Right lobe of liver (tissue), 6 donors: ENCODE measurements at regions not wholly inside any gene's neighbourhood (a gene's known extent, or its start where the extent isn't known, plus 50 kb on each side); places are given as distances from the start of the nearest gene placed in this dataset.
A peak's percentile ranks its signal among the peaks of the same experiment; 100 is the strongest.

ENCODE experiments used
- ATAC-seq, 4 donors: fragments of 200-7000 bp; cut with Tn5 transposase; one replicate each; pipeline ENCODE4 v1.9.1; 2020; ENCODE audit warnings: mild to moderate bottlenecking in 4 of 4, moderate library complexity in 4 of 4
- DNase-seq, 3 donors: peaks; one replicate each; pipeline ENCODE4 v3.0.0-alpha.2; 2020
- H3K27ac ChIP-seq, 3 donors: fragments of 200-600 bp; one replicate each; pipeline ENCODE4 v1.8.0; 2022
- H3K27me3 ChIP-seq, 2 donors: fragments of 200-600 bp; one replicate each; pipeline ENCODE4 v1.8.0; 2022
- H3K36me3 ChIP-seq, 4 donors: fragments of 200-600 bp; sonication (generic) in 1 of 4; one replicate each; pipeline versions ENCODE4 v1.5.1 to v1.8.0; 2017 to 2022; ENCODE audit warnings: control low read depth in 1 of 4
- H3K4me1 ChIP-seq, 4 donors: fragments of 200-600 bp; sonication (generic) in 1 of 4; one replicate each; pipeline versions ENCODE4 v1.5.1 to v1.8.0; 2017 to 2022; ENCODE audit warnings: control low read depth in 1 of 4
- H3K4me3 ChIP-seq, 3 donors: fragments of 200-600 bp; one replicate each; pipeline ENCODE4 v1.8.0; 2022
- H3K9me3 ChIP-seq, 4 donors: fragments of 200-600 bp; sonication (generic) in 1 of 4; one replicate each; pipeline versions ENCODE4 v1.5.1 to v1.8.0; 2017 to 2022; ENCODE audit warnings: control low read depth in 1 of 4
- CTCF ChIP-seq, 4 donors: fragments of 200-600 bp in 3 of 4; fragments of 450-650 bp in 1 of 4; IDR thresholded peaks; one replicate each; pipeline versions ENCODE4 v1.5.1 to v1.8.0; 2016 to 2022; ENCODE audit warnings: antibody characterized with exemption in 4 of 4, mild to moderate bottlenecking in 2 of 4
- POLR2A ChIP-seq: fragments of 450-650 bp; IDR thresholded peaks from one replicate; pipeline ENCODE4 v1.6.1; 2017; ENCODE audit warnings: antibody characterized with exemption, mild to moderate bottlenecking
- WGBS: methylation state at CpG from one replicate; pipeline ENCODE4 v1.1.6; 2018; ENCODE audit warnings: low coverage, low lambda C conversion rate; ENCODE audit not compliant: insufficient coverage; ENCODE audit errors: missing lambda C conversion rate; 5-methylcytosine and 5-hydroxymethylcytosine counted together
- intact Hi-C, 2 donors: fragments of 100-400 bp; cut with DNase I; formaldehyde crosslinking; loops; one replicate each; pipeline versions ENCODE4 v1.11.2 to v1.14.1; 2022
- donor health status: DM: no; HTN: yes; CAD: no.
- donor health status: DM: no; HTN: no; CAD: no.
- donor health status: DM: no; HTN: no; CAD: no.
- donor health status: DM: no; HTN: yes; CAD: no.
- donor health status: DM: no; HTN: yes; CAD: no.

- Histone ChIP-seq H3K27me3 (no peaks in the 10 kb centered on the region), H3K4me1 (no peaks in the 10 kb centered on the region), H3K4me3 (no peak overlapping the region), H3K27ac (no peak overlapping the region), H3K36me3 (no peaks in the 10 kb centered on the region), H3K9me3 (no peaks in the 10 kb centered on the region)
- DNase-seq (no peak), ATAC-seq (no peak)
- TF ChIP-seq CTCF (IDR thresholded peaks at IDR 0.05) (no peak), POLR2A (no peak)
- intact Hi-C loops = no loop called here
Measured at GRCh38 chr2:103169861-103170260, 408.0 kb downstream of the TMEM182 start.

GRCh38 chr2:103172821-103173220 is 411.0 kb downstream of the TMEM182 start:
- intact Hi-C loops = no loop called here
- Histone ChIP-seq H3K27me3 (no peaks in the 10 kb centered on the region), H3K9me3 (no peaks in the 10 kb centered on the region), H3K4me3 (no peak overlapping the region), H3K27ac (no peak overlapping the region), H3K36me3 (no peaks in the 10 kb centered on the region), H3K4me1 (no peaks in the 10 kb centered on the region)
- ATAC-seq (peak in 1 of 4 donors; percentile 25), DNase-seq (no peak)
- 86% methylated on average over 2 of the region's 2 CpGs for WGBS
- TF ChIP-seq CTCF (IDR thresholded peaks at IDR 0.05) (no peak), POLR2A (no peak)

GRCh38 chr2:103174711-103175110 is 412.9 kb downstream of the TMEM182 start:
- ATAC-seq (no peak), DNase-seq (no peak)
- intact Hi-C loops = no loop called here
- no peaks in the 10 kb centered on the region for H3K36me3 ChIP-seq
- H3K4me3 ChIP-seq = no peak overlapping the region
- H3K27me3 ChIP-seq = no peaks in the 10 kb centered on the region
- WGBS = 64% methylated on average over 2 of the region's 2 CpGs
- no peaks in the 10 kb centered on the region for H3K9me3 ChIP-seq
- no peak overlapping the region for H3K27ac ChIP-seq
- no peaks in the 10 kb centered on the region for H3K4me1 ChIP-seq
- TF ChIP-seq POLR2A (no peak), CTCF (IDR thresholded peaks at IDR 0.05) (no peak)

GRCh38 chr2:103176294-103176915 is 414.6 kb downstream of the TMEM182 start:
- no peak overlapping the region for H3K27ac ChIP-seq
- 62% methylated on average over 15 of the region's 15 CpGs for WGBS
- no peak for DNase-seq
- H3K36me3 ChIP-seq = no peaks in the 10 kb centered on the region
- intact Hi-C loops = no loop called here
- no peaks in the 10 kb centered on the region for H3K27me3 ChIP-seq
- ATAC-seq = no peak
- no peaks in the 10 kb centered on the region for H3K4me1 ChIP-seq
- no peaks in the 10 kb centered on the region for H3K9me3 ChIP-seq
- TF ChIP-seq CTCF (IDR thresholded peaks at IDR 0.05) = no peak
- TF ChIP-seq POLR2A = no peak
- no peak overlapping the region for H3K4me3 ChIP-seq

- WGBS = 20% methylated on average over 3 of the region's 3 CpGs
- Histone ChIP-seq H3K9me3 (no peaks in the 10 kb centered on the region), H3K27ac (no peak overlapping the region), H3K4me3 (no peak overlapping the region), H3K27me3 (no peaks in the 10 kb centered on the region), H3K36me3 (no peaks in the 10 kb centered on the region), H3K4me1 (no peaks in the 10 kb centered on the region)
- intact Hi-C loops = no loop called here
- TF ChIP-seq POLR2A = no peak
- TF ChIP-seq CTCF (IDR thresholded peaks at IDR 0.05) = no peak
- ATAC-seq = no peak
- no peak for DNase-seq
Measured at GRCh38 chr2:103179798-103180197, 418.0 kb downstream of the TMEM182 start.
